ENCODE measurements at regions not wholly inside any gene's neighbourhood (a gene's known extent, or its start where the extent isn't known, plus 50 kb on each side); places are given as distances from the start of the nearest gene placed in this dataset.
"Not testable (repeated sequence)": the region's sequence is repeated elsewhere in the genome, so short reads cannot be mapped to it uniquely, and the experiment has no call there.

DNA sequence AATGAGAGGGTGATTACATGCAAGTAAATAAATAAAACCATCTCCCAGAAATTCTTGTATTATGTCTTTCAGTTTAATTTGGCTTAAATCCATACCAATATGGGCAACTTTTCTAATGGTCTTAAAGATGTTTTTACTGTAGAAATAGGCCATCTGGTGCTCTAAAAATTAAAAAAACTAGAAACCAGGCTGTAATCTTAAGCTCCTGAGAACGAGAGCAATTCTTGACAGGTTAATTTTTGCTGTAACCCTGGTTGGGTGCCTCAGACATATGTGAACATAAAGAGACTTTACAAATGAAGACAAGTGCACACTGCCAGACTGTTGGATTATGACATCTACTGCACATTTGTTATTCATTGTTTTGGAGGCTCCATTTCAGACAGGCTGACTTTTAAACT is 246.8 kb upstream of the DAB2 start:
- no peak for DNase-seq

DNA sequence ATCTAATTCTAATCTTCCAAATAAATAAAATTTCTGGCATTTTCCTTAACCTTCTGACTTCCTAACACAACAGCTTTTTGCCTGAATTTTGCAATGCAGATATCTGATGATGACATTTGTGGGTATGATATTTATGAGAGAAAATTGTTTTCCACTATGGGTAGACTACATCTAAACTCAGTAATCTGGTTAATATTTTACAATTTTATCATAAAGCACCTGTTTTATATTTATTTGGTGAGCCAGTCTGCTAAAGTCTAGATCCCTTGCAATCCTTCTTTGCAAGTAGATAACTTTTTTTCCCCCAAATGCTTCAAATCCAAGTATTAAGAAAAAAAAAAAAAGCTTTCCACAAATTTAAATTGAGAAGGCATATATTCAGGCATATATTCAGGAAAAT is 246.2 kb upstream of the DAB2 start:
- no peak for DNase-seq

DNA sequence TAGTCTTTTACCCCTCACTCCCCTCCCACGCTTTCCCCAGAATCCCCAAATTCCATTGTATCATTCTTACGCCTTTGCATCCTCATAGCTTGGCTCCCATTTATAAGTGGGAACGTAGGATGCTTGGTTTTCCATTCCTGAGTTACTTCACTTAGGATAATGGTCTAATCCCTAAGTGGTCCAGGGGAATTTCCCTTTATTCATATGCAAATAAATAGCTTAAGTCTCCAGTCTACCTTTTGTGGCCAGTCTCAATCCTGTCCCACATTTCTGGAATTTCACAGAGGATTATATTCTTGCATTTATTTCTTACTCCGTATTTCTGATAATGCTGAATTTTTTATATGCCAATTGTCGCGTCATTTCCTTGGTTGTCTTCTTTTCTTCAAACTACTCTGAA is 245.6 kb upstream of the DAB2 start:
- DNase-seq, result no peak

DNA sequence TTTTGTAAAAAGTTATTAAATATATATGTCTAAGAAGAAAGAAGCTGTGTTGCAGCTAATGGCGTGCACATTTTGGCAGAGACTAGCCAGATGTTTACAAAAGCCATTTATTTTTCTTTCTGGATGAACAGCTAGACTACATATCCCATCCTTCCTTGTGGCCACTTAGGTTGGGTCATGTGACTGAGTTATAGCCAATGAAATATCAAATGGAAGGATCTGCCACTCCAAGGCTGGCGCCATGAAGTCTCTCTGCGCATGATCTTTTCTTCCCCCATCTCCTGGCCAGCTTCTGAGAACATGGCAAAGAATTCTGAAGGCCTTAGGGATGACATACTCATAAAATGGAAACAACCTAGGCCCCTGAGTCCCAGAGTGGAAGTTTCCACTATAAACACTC is 244.2 kb upstream of the DAB2 start:
- DNase-seq, result no peak

DNA sequence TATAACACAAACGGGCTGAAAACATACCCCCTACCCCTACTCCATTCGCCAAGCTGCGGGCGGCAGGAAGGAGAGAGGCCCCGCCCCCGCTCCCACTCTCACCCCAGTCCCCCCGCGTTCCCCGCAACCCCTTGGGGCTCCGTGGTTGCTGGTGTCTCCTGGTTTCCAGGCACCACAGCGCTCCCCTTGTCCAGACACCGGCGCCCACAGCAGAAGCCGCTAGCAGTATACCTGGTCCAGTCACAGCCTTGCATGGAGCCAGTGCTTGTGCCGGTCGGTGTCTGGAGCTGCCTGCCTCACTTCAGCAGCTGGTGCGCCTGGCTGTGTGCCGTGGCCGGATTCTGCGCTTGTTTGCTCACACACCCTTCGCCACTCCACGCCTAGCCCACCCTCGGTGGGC is 240.5 kb upstream of the DAB2 start:
- DNase-seq, result no peak

DNA sequence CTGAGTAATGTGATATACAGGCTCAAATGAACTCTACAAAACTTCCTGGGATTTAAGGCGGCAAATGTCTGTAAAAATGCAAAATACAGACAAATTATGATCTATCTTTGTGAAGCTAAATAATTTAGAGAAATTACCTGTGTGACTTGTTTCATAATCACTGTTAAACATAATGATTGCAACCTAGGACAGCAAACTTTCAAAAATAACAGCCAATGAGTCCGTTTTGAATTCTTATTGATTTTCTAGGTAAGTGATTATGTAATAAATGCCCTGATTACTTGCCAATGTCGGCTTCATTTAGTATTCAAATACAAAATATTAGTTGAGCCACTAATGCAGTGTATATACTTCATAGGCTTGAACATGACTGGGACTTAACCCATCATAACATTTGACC is 238.2 kb upstream of the DAB2 start:
- DNase-seq, result no peak

DNA sequence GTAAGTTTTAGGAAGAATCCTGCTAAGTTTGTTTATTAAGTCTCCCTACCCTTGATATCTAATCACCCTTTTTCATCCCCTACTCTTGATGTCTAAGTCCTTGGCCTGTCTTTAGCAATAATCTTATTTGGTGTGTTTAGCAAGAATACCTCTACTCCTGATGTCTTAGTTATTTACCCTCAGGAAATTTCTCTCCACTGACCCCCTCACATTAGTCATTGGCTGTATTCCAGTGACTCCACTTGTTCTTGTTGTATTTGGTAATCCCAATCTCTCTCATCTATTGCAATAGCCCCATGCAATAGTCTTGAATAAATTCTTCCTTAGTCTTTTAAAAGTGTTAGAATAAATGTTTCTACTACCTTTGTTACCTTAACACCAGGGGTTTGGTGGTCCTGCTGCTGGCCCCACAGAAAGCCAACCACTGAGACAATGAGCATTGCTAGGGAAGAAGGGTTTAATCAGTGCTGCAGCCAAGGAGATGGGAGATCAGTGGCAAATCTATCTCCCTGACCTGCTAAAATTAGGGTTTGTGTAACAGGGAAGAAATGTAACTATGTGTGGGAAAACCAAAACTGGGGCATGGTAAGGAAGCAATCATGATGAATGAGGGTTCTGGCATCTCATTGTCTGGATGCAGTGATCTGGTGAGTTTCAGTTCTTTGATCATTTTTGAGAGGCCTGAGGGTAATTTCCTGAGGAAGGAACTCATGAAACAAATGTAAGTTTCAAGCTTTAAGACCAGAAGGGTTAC is 236.4 kb upstream of the DAB2 start:
- DNase-seq, result no peak

DNA sequence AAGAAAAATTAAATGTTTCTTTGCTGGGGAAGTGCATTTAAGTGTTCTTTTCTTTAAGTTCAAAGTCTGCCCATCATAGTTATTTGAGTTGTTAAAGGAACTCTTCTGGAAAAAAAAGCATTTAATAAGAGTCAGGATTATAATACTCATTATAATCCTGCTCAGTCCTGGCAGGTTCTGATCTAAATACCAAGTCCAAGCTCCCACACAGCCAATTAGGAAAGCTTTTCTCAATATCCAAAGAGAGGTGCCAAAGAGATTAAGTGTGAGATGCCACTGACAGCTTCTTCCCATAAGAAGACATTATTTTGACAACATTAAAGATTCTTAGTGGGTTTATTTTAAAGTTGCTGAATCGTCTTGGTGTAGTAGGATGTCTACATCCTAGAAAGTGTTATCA is 235.2 kb upstream of the DAB2 start:
- no peak for DNase-seq

DNA sequence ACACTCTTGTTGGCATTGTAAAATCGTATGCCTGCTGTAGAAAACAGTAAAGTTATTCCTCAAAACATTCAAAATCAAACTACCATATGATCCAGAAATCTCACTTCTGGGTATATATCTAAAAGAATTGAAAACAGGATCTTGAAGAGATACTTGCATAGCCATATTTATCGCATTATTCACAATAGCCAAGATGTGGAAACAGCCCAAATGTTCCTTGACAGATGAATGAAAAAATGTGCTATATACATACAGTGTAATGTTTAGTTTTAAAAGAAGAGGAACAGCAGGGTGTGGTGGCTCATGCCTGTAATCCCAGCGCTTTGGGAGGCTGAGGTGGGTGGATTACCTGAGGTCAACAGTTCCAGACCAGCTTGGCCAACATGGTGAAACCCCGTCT is 234.1 kb upstream of the DAB2 start:
- DNase-seq, result no peak

DNA sequence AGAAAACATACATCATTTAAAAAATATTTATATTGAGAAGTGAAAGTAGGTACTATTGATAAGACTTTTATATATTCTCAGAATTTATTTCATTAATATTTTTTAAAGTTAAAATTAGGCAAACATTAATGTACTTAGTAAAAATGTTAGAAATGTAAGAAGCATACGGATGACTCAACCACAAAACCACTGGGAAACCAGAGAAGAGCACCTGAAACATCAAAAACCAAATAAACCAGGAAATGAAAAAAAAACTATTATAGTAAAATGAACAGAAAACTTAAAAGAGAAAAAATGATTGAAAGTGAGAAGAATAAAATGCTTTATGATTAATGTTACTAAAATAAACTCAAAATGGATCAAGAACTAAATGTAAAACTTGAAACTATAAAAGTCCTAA is 233.2 kb upstream of the DAB2 start:
- DNase-seq, result no peak

DNA sequence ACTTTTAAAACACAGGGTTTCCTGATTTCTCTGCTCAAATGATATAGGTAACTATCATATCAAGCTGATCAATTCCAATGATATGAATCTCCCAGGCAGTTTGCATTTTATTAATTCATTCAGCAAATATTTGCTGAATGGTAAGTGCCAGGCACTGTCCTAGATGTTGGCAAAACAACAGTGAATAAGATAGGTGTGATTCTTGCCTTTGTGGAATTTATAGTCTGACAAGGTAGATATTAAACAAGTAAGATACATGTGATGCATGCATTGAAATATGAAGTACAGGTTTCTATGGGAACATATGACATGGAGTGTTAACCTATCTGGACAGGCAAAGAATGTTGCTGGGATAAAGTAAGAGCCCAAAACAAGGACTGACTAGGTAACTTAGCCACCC is 231.8 kb upstream of the DAB2 start:
- DNase-seq, result no peak

DNA sequence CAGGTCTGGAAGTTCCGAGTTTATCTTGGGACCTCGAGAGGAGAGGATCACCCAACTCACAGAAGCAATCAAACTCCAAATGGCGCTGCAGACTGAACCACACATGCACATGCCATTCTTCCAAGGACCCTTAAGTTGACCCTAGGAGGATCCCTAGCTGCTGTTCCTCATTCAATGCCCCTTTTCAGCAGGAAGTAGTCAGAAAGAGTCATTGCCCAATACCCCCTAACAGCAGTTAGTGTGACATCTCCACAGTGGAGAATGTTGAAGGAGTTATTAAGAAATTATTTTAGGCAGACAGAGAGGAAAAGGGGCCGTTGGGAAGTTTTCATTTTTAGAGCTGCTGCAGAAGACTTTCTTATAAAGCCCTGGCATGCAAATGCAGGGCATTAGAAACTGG is 229.9 kb upstream of the DAB2 start:
- DNase-seq, result no peak

DNA sequence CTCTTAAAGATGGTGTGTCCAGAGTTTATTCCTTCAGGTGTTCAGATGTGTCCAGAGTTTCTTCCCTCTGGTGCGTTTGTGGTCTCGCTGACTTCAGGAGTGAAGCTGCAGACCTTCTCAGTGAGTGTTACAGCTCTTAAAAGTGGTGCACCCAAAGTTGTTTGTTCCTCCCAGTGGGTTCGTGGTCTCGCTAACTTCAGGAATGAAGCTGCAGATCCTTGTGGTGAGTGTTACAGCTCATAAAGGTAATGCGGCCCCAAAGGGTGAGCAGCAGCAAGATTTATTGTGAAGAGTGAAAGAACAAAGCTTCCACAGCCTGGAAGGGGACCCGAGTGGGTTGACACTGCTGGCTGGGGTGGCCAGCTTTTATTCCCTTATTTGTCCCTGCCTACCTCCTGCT is 227.7 kb upstream of the DAB2 start:
- not testable (repeated sequence) for DNase-seq

DNA sequence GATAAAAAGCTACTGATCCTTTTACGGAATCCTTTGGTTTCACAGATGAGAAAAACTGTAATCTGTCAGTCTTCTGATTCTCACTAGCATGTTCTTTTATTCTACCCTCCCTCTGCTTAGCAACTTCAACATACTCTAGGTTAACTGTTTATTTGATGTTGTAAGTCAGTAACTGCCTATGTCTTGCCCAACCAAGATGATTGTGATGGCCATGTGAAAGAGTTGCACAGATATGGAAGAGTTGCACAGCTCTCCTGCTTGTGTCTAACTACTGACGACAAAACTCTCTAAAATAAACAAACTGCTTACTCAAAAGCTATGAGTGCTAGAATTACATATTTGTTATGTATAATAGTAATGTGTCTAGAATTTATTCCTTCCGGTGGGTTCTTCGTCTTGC is 227.3 kb upstream of the DAB2 start:
- no peak for DNase-seq

DNA sequence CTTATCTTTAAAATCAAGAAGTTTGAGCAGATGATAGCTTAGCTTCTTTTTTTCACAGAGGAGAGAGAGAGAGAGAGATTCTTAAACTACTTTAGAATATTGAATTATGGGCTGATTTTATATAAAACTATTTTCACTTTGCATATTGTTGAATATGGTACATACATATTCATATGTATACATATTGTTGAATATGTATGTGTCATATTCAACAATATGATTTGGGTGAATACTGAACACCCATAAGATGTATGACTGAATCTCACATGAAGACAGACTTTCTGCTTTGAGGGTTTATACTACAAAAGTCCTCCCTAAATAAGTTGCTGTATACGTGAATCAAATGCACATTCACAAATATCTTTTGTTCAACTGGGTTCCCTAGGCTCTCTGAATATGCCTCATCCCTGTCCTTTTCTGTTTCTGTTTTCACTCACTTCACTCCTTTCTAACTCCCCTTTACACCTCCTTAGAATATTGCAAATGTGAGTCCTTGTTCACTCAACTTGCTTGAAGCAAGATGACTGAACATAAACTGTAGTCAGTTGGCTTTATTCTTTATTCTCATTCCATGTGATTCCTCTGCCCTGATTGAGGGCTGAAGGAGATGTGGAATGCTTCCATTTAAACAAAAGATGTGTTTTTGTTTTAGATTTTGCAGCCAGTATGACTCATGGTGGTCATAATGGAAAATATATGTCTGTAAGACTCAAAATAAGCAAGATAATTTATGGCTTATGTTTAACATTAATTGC is 225.4 kb upstream of the DAB2 start:
- DNase-seq, result no peak

DNA sequence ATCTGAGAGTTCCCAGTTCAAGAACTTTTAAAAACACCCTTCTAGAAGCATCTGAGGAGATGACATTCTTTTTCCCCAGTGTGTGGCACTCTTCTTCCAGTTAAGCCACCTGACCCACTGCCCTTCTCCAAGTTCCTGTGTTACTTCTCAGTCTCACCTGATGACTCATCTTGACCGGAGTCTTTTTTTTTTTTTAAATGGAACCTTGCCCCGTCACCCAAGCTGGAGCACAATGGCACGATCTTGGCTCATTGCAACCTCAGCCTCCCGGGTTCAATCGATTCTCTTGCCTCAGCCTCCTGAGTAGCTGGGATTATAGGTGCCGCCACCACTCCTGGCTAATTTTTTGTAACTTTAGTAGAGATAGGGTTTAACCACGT is 224.1 kb upstream of the DAB2 start:
- no peak for DNase-seq

DNA sequence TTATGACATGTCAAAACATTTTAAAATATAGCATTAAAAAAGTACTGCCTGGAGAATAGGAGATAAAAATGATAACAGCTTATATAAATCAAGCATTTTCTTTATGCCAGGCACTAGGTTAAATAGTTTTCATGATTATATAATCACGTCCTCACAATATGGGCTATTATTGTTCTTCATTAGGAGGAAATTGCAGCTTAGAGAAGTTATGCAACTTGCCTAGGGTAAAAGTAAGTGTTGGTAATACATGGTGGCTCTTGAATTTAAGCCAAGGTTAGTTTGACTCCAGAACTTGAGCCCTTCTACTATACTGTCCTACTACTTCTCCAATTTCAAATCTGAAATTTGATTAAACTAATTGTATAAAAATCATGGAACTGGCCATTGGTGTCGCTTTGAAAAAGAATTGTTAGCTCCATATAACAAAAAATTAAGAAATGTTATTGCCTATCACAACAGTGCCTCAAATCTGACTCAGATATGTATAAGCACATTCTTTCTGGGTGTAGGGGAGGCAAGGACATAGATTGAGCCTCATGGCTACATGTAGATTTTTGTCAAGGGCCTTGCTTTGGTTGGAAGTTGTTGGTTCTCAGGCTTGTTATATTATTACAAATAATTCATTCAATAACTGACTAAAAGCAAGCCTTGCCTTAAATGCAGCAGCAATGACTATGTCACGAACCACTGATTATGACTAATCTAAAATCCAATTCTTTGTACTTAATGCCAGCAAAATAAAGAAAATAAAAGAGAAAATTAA is 223.5 kb upstream of the DAB2 start:
- DNase-seq, result no peak

DNA sequence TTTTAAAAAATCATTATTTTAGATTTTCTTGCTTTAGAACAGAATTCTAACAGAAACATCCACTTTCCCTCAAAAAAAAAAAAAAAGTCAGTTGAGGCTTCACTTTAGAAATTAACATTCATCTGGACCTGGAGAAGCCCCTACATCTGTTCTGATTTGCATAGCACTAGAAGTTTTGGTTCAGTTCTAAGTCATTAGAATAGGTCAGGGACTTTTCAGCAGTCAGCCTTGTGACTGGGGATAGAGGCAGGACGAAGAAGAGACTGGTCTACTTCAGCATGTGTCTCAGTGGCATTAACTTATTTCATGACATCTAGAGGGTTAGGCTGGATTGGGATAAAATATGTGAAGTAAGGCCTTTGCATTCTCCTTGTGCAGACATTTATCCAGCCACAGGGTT is 215.8 kb upstream of the DAB2 start:
- no peak for DNase-seq

DNA sequence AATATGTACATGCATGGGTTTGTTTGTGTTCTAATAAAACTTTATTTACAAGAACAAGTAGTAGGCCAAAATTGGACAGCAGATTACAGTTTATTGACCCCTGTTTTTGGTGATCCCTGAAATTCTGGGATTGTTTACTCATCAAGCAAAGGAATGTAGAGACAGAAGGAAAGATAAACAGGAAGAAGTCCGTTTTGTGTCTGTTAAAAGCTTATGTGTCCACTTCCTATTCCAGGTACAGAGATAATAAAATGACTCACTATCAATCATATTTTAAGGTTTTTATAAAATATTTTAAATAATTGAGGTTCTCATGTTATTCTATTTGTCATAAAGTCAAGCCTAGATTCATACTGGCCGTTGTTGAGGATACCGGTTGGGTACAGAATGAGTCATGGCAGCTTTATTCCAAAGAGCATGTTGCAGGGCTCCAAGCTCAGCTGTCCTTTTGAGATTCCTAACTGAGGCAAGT is 214.9 kb upstream of the DAB2 start:
- no peak for DNase-seq

DNA sequence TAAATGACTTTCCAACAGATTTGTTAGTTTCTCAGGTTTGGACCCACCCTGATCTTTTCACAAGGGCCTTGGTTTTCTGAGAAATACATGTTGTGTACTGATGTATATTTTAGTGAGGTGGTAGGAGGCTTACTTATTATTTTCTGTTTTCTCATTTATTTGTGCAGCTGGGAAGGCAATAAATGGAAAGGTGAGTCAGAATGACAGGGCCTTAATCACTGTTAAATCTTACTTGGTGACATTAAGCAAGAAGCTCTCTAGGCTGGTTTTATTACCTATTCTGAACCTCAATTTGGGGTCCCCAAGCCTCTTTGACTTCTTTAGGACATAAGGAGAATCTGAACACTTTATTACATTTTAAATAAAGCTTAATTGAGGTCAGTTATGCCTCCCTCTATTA is 214.0 kb upstream of the DAB2 start:
- no peak for DNase-seq

DNA sequence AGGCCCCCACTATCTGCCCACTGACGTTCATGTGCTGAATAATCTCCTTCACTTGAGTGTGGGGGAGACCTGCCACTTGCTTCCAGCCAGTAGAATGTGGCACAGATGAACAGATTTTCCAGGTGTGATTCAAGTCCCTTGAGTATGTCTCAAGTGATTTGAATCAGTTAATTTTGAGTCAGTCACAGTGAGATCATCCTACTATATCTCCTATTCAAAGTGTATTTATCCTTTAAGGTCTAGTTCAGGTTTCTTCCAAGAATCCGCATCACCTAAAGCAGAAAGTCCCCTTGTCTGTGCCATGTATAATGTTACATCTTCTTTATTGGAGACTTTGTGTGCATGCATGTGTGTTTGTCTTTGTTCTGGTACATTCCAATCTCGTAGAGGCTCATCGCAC is 208.3 kb upstream of the DAB2 start:
- DNase-seq, result no peak

DNA sequence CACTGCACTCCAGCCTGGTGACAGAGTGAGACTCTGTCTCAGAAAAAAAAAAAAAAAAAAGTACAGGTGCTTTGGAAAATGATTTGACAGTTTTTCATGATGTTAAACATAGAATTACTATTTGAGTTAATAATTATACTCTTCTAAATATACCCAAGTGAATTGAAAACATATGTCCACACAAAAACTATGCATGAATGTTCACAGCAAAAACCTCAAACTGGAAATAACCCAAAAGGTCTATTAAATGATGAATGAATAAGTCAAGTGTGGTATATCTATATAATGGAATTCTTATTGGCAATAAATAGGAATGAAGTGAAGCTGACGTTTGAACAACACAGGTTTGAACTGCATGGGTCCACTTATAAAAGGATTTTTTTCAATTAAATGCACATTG is 207.2 kb upstream of the DAB2 start:
- no peak for DNase-seq

DNA sequence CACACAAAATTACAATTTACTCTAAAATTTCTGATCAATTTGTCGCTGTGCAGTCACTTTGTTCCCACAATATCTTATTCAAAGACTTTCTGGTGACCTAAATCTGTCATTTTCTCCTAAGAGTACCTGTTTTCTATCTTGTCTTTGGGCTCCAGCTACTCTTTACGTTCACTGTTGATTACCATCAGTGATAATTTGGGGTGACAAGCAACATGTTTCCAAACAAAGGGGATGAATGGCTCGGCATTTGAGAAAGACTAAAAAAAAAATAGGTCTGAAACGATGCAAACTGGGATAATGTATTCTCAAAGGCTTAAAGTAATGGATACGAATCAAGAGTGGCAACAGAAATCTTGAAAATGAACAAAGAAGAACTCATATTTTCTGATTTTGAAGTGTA is 205.2 kb upstream of the DAB2 start:
- DNase-seq, result no peak

DNA sequence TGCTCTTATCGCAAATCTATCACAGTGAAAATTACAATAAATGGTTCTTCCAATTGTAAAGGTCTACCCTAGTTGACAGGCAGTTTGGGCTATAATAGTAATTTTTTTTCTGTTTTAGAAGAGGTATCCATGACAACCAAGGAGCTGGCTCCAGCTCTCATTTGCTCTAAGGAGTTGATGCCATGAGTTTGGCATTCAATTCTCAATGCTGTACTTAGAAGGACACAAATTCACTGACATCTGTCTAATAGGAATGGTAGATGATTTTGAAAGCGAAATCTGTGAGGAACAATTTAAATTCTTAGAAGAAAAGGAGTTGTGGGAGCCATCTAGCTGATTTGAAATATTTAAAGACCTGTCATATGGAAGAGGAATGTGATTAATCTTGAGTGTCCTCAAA is 203.6 kb upstream of the DAB2 start:
- no peak for DNase-seq

Measured in KG1 (cell line).